SK-N-SH (cell line): ENCODE measurements at regions not wholly inside any gene's neighbourhood (a gene's known extent, or its start where the extent isn't known, plus 50 kb on each side); places are given as distances from the start of the nearest gene placed in this dataset.

Experiments
- CTCF ChIA-PET: fragments of 300-600, 350-600 bp; formaldehyde crosslinking; extraction: SDS; loops from one replicate; lab custom pipeline; 2021; lab: Yijun Ruan, JAX
- POLR2A ChIA-PET: fragments of 350-600 bp; sonication (Branson Sonifier 250); formaldehyde crosslinking; extraction: SDS; loops from one replicate; lab custom pipeline; 2020; ENCODE audit warnings: antibody characterized with exemption, inconsistent platforms; lab: Yijun Ruan, JAX
- DNase-seq: peaks from one replicate; pipeline ENCODE4 v3.0.0; 2012
- H2AFZ ChIP-seq: fragments of 200-600 bp; sonication (generic); 2 replicates; pipeline ENCODE4 v1.8.1; 2016; ENCODE audit warnings: antibody characterized with exemption, mild to moderate bottlenecking, low read depth
- H3F3A ChIP-seq: fragments of 200-600 bp; sonication (generic); replicated peaks from 2 replicates; pipeline ENCODE3; 2016; ENCODE audit warnings: antibody characterized with exemption, mild to moderate bottlenecking; ENCODE audit not compliant: insufficient read depth
- H3K27ac ChIP-seq, 2 experiments: fragments of 200-500 bp in 1 of 2; fragments of 200-600 bp in 1 of 2; sonication (Bioruptor generic) in 1 of 2; sonication (generic), shearing (Covaris generic) in 1 of 2; 2 replicates each; pipeline versions ENCODE4 v1.5.1 to v1.6.1; 2014 to 2016; ENCODE audit warnings: low read depth in 2 of 2, inconsistent platforms in 1 of 2, low read length in 1 of 2, mild to moderate bottlenecking in 1 of 2, mixed read lengths in 1 of 2
- H3K27me3 ChIP-seq: fragments of 200-600 bp; sonication (generic), shearing (Covaris generic); 2 replicates; pipeline ENCODE4 v1.6.1; 2016; ENCODE audit warnings: mixed run types; ENCODE audit not compliant: insufficient read depth
- H3K36me3 ChIP-seq, 2 experiments: fragments of 200-500 bp in 1 of 2; fragments of 200-600 bp in 1 of 2; sonication (Bioruptor generic) in 1 of 2; sonication (generic) in 1 of 2; replicated peaks in 1 of 2; 2 replicates each; pipeline versions ENCODE3 to v1.5.1; 2014 to 2016; ENCODE audit warnings: low read length in 1 of 2, mild to moderate bottlenecking in 1 of 2; ENCODE audit not compliant: insufficient read depth in 2 of 2, control insufficient read depth in 1 of 2
- H3K4me1 ChIP-seq, 2 experiments: fragments of 200-500 bp in 1 of 2; fragments of 200-600 bp in 1 of 2; sonication (Bioruptor generic) in 1 of 2; sonication (generic), shearing (Covaris generic) in 1 of 2; 2 replicates each; pipeline versions ENCODE4 v1.5.1 to v1.6.1; 2014 to 2016; ENCODE audit warnings: low read depth in 1 of 2, low read length in 1 of 2, mixed run types in 1 of 2; ENCODE audit not compliant: insufficient read depth in 2 of 2, control insufficient read depth in 1 of 2
- H3K4me2 ChIP-seq: fragments of 200-600 bp; sonication (generic), shearing (Covaris generic); 2 replicates; pipeline ENCODE4 v1.6.1; 2017; ENCODE audit warnings: mixed run types
- H3K4me3 ChIP-seq, 2 experiments: fragments of 200-500 bp in 1 of 2; fragments of 200-600 bp in 1 of 2; sonication (Bioruptor generic) in 1 of 2; sonication (generic), shearing (Covaris generic) in 1 of 2; 2 replicates each; pipeline versions ENCODE4 v1.5.1 to v1.8.1; 2014 to 2016; ENCODE audit warnings: low read depth in 2 of 2, inconsistent platforms in 1 of 2, low read length in 1 of 2, mild to moderate bottlenecking in 1 of 2, mixed read lengths in 1 of 2, moderate library complexity in 1 of 2
- H3K79me2 ChIP-seq: fragments of 200-600 bp; sonication (generic); 2 replicates; pipeline ENCODE4 v1.8.1; 2017; ENCODE audit warnings: mild to moderate bottlenecking; ENCODE audit not compliant: insufficient read depth
- H3K9ac ChIP-seq: fragments of 200-600 bp; sonication (generic); 2 replicates; pipeline ENCODE4 v1.6.1; 2017; ENCODE audit warnings: mixed run types
- H3K9me2 ChIP-seq: fragments of 200-600 bp; sonication (generic); 2 replicates; pipeline ENCODE4 v1.6.1; 2017; ENCODE audit warnings: mixed run types
- H3K9me3 ChIP-seq: fragments of 200-600 bp; sonication (generic); 2 replicates; pipeline ENCODE4 v1.6.1; 2017; ENCODE audit warnings: mixed run types, mild to moderate bottlenecking, moderate library complexity
- H4K20me1 ChIP-seq: fragments of 200-600 bp; sonication (generic); 2 replicates; pipeline ENCODE4 v1.6.1; 2017; ENCODE audit warnings: mild to moderate bottlenecking, mixed run types; ENCODE audit not compliant: insufficient read depth
- CHD2 ChIP-seq: fragments of 150-350 bp; IDR thresholded peaks from 2 replicates; pipeline ENCODE4 v1.6.1; 2018; ENCODE audit warnings: low read length; ENCODE audit not compliant: partially characterized antibody
- ELF1 ChIP-seq: IDR thresholded peaks from 2 replicates; pipeline ENCODE4 v1.4.0; 2012
- EP300 ChIP-seq, 2 experiments: IDR thresholded peaks; 2 replicates each; pipeline versions ENCODE4 v1.4.0 to v1.6.1; 2012; ENCODE audit warnings: borderline replicate concordance in 1 of 2, low read depth in 1 of 2, low read length in 1 of 2
- FOXJ3 ChIP-seq: sonication (generic); formaldehyde crosslinking; IDR thresholded peaks from 2 replicates; pipeline ENCODE4 v1.5.1; 2020; ENCODE audit warnings: mild to moderate bottlenecking, missing genetic modification reagents
- FOXM1 ChIP-seq: IDR thresholded peaks from 2 replicates; pipeline ENCODE4 v1.4.0; 2012; ENCODE audit warnings: low read depth, mild to moderate bottlenecking
- GATA2 ChIP-seq: sonication (generic); formaldehyde crosslinking; IDR thresholded peaks from 2 replicates; pipeline ENCODE4 v1.5.0; 2020; ENCODE audit warnings: mild to moderate bottlenecking, missing genetic modification reagents
- JUND ChIP-seq: IDR thresholded peaks from 2 replicates; pipeline ENCODE4 v1.4.0; 2012
- MAX ChIP-seq: IDR thresholded peaks from 2 replicates; pipeline ENCODE4 v1.4.0; 2012; ENCODE audit warnings: low read depth
- MEF2A ChIP-seq: IDR thresholded peaks from 2 replicates; pipeline ENCODE4 v1.4.0; 2012; ENCODE audit warnings: low read depth, borderline replicate concordance
- MXI1 ChIP-seq: IDR thresholded peaks from 2 replicates; pipeline ENCODE4 v1.6.1; 2012; ENCODE audit warnings: mild to moderate bottlenecking, low read depth, low read length, improper control_type of control experiment
- POLR2AphosphoS5 ChIP-seq: IDR thresholded peaks from 2 replicates; pipeline ENCODE4 v1.6.1; 2012; ENCODE audit warnings: low read depth, low read length
- REST ChIP-seq: IDR thresholded peaks from 2 replicates; pipeline ENCODE4 v1.6.1; 2012; ENCODE audit warnings: mild to moderate bottlenecking, low read depth, low read length, moderate library complexity
- RFX5 ChIP-seq: IDR thresholded peaks from 2 replicates; pipeline ENCODE4 v1.6.1; 2012; ENCODE audit warnings: mild to moderate bottlenecking, improper control_type of control experiment, low read length
- RXRA ChIP-seq: IDR thresholded peaks from 2 replicates; pipeline ENCODE4 v1.4.0; 2012; ENCODE audit warnings: low read depth, mild to moderate bottlenecking, borderline replicate concordance
- SMC3 ChIP-seq: IDR thresholded peaks from 2 replicates; pipeline ENCODE4 v1.6.1; 2012; ENCODE audit warnings: low read depth, low read length, improper control_type of control experiment
- TAF1 ChIP-seq: IDR thresholded peaks from 2 replicates; pipeline ENCODE4 v1.6.1; 2012; ENCODE audit warnings: low read depth, mild to moderate bottlenecking, low read length, moderate library complexity, borderline replicate concordance
- TCF12 ChIP-seq: IDR thresholded peaks from 2 replicates; pipeline ENCODE4 v1.4.0; 2012
- WGBS: methylation state at CpG from one replicate; pipeline ENCODE4 v1.1.6; 2017; ENCODE audit warnings: low lambda C conversion rate; 5-methylcytosine and 5-hydroxymethylcytosine counted together
- TF ChIP-seq, protein P1 (sequence below): IDR thresholded peaks from 2 replicates; pipeline ENCODE4; 2012
- TF ChIP-seq, protein P2 (sequence below): IDR thresholded peaks from 2 replicates; pipeline ENCODE4 v1.4.0; 2012; ENCODE audit warnings: low read depth, borderline replicate concordance

DNA sequence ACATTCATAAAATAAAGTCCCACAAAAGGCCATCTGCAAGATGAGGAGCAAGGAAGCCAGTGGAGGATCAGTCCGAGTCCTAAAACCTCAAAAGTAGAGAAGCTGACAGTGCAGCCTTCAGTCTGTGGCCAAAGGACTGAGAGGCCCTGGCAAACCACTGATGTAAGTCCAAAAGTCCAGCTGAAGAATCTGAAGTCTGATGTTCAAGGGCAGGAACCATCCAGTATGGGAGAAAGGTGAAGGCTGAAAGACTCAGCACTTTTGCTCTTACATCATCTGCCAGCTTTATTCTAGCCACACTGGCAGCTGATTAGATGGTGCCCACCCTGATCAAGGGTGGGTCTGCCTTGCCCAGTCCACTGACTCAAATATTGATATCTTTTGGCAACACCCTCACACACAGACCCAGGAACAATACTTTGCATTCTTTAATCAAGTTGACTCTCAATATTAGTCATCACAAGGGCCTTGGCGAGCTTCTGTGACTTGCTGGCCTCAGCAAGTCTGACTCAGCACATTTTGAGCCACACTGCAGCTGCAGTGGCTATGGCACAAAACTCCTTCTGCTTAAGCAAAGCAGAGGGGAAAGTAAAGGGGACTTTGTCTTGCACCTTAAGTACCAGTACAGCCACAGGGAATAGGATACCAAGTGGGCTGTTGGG is 1370.3 kb upstream of the CITED2 start:
- Histone ChIP-seq H3K36me3 (no peaks in the 10 kb centered on the region), H3K79me2 (no peaks in the 10 kb centered on the region), H3K4me3 (no peak overlapping the region), H2AFZ (no peak overlapping the region), H3K27me3 (no peaks in the 10 kb centered on the region), H4K20me1 (no peaks in the 10 kb centered on the region), H3F3A (no peaks in the 10 kb centered on the region), H3K4me2 (no peak overlapping the region), H3K9me2 (no peaks in the 10 kb centered on the region), H3K9me3 (no peaks in the 10 kb centered on the region), H3K27ac (no peak overlapping the region), H3K9ac (no peak overlapping the region), H3K4me1 (no peaks in the 10 kb centered on the region; a peak in 2 of 4 replicates)
- TF ChIP-seq FOXM1 (no peak), REST (no peak), RFX5 (no peak), MXI1 (no peak), MEF2A (no peak), FOXJ3 (CRISPR knock-in tag) (no peak), ELF1 (no peak), JUND (no peak), TAF1 (no peak), POLR2AphosphoS5 (no peak)
- TF ChIP-seq, protein P1, sequence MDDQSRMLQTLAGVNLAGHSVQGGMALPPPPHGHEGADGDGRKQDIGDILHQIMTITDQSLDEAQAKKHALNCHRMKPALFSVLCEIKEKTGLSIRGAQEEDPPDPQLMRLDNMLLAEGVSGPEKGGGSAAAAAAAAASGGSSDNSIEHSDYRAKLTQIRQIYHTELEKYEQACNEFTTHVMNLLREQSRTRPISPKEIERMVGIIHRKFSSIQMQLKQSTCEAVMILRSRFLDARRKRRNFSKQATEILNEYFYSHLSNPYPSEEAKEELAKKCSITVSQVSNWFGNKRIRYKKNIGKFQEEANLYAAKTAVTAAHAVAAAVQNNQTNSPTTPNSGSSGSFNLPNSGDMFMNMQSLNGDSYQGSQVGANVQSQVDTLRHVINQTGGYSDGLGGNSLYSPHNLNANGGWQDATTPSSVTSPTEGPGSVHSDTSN: no peak
- DNase-seq: no peak
- WGBS: 36% methylated on average over 2 of the region's 2 CpGs
- CTCF ChIA-PET: no interaction called here
- POLR2A ChIA-PET: no interaction called here

GRCh38 chr6:140736231-140736630 is 1361.8 kb upstream of the CITED2 start:
- no peaks in the 10 kb centered on the region for H3K27me3 ChIP-seq
- peaks cover 0 to 4% of the 10 kb centered on the region in 2 experiments for H3K36me3 ChIP-seq
- H3F3A ChIP-seq: no peaks in the 10 kb centered on the region
- ChIA-PET POLR2A (interaction anchor here (0.6 kb wide), 1 partner anchor 467 kb away, joined by 3 read pairs; no protein-coding TSS in a partner anchor), CTCF (interaction anchor here (0.6 kb wide), 1 partner anchor 1444 kb away, joined by 3 read pairs; no protein-coding TSS in a partner anchor)
- no peaks in the 10 kb centered on the region for H3K9me3 ChIP-seq
- no peak overlapping the region for H3K4me2 ChIP-seq
- no peak overlapping the region for H3K27ac ChIP-seq
- no peaks in the 10 kb centered on the region; a peak in 2 of 4 replicates for H3K4me1 ChIP-seq
- no peak overlapping the region for H3K4me3 ChIP-seq
- no peak overlapping the region for H3K9ac ChIP-seq
- TF ChIP-seq GATA2 (CRISPR knock-in tag) (no peak), MAX (no peak), MEF2A (no peak), SMC3 (no peak), EP300 (IDR thresholded peaks at IDR 0.05; ENCODE audit: borderline replicate concordance in 1 of 2, low read depth in 1 of 2, low read length in 1 of 2) (no peak), CHD2 (no peak), TCF12 (no peak), RXRA (no peak), POLR2AphosphoS5 (no peak), MXI1 (no peak)
- TF ChIP-seq, protein P2, sequence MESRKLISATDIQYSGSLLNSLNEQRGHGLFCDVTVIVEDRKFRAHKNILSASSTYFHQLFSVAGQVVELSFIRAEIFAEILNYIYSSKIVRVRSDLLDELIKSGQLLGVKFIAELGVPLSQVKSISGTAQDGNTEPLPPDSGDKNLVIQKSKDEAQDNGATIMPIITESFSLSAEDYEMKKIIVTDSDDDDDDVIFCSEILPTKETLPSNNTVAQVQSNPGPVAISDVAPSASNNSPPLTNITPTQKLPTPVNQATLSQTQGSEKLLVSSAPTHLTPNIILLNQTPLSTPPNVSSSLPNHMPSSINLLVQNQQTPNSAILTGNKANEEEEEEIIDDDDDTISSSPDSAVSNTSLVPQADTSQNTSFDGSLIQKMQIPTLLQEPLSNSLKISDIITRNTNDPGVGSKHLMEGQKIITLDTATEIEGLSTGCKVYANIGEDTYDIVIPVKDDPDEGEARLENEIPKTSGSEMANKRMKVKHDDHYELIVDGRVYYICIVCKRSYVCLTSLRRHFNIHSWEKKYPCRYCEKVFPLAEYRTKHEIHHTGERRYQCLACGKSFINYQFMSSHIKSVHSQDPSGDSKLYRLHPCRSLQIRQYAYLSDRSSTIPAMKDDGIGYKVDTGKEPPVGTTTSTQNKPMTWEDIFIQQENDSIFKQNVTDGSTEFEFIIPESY: no peak
- TF ChIP-seq, all 33 proteins: peak for 0
- Histone ChIP-seq H4K20me1 (no peaks in the 10 kb centered on the region), H3K9me2 (0 out of 2 replicates have a peak, but pooled peaks cover 3% of the 10 kb centered on the region), H3K79me2 (no peaks in the 10 kb centered on the region), H2AFZ (no peak overlapping the region)
- DNase-seq: no peak
